ENCODE measurements at regions not wholly inside any gene's neighbourhood (a gene's known extent, or its start where the extent isn't known, plus 50 kb on each side); places are given as distances from the start of the nearest gene placed in this dataset.
A peak's percentile ranks its signal among the peaks of the same experiment; 100 is the strongest.

DNA sequence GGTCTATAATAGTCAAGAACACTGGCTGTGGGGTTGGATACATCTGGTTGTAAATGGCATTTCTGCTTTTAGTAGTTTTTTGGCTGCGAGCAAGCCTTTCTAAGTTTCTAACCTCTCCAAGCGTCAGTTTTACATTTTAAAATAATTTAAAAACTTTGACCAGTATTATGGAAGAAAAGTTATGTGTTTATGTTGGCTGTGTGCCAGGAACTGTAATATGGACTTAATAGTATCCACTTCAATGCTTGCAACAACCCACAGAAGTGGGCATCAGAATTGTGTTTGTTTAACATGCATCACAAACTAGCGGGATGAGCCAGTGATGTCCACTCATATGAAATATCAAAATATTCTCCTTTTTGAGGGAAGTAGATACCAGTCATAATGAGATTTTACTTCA is 844.2 kb downstream of the JRKL start:
- H3K27ac ChIP-seq, result no peak overlapping the region
- TF ChIP-seq, protein P1, sequence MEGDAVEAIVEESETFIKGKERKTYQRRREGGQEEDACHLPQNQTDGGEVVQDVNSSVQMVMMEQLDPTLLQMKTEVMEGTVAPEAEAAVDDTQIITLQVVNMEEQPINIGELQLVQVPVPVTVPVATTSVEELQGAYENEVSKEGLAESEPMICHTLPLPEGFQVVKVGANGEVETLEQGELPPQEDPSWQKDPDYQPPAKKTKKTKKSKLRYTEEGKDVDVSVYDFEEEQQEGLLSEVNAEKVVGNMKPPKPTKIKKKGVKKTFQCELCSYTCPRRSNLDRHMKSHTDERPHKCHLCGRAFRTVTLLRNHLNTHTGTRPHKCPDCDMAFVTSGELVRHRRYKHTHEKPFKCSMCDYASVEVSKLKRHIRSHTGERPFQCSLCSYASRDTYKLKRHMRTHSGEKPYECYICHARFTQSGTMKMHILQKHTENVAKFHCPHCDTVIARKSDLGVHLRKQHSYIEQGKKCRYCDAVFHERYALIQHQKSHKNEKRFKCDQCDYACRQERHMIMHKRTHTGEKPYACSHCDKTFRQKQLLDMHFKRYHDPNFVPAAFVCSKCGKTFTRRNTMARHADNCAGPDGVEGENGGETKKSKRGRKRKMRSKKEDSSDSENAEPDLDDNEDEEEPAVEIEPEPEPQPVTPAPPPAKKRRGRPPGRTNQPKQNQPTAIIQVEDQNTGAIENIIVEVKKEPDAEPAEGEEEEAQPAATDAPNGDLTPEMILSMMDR (conservative IDR thresholded peaks at IDR 0.05), result no peak

DNA sequence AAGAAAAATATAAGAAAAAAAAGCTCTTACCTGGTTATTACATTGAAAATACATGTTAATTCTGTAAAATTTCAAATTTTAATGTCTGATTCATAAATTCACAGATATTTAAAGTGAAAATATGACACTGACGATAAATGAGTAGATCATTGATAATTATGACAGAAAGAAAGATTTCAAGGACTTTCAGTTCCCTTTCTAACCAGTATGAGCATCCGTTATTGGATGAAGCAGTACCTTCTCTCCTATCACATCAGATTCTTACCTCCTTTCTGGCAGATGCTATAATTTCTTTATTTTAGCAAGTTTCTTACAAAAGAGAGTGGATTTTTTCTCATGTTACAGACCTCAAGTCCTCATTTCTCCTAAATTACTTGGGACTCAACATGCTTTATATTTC is 847.3 kb downstream of the JRKL start:
- TF ChIP-seq, protein P1 (conservative IDR thresholded peaks at IDR 0.05), result no peak
- H3K27ac ChIP-seq, result no peak overlapping the region

DNA sequence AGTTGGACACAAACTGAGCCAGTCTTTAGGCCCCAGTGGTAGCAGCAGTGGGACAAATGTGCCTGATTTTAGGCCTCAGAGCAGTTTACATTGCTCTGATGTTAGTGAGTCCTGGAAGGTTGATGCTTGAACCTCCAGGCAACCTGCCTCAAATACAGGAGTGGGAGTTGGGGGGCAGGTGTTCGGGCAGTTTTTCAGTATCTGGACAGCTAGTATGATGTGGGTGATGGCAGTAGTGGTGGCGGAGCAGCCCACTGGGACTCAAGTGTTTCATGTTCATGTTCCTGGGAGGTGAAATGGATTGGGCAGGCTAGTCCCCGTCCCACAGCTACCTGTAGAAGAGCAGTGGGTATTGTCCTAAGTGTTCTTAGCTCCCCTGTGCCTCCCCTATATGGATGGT is 857.8 kb downstream of the JRKL start:
- H3K27ac ChIP-seq, result no peak overlapping the region
- TF ChIP-seq, protein P1 (conservative IDR thresholded peaks at IDR 0.05), result no peak

DNA sequence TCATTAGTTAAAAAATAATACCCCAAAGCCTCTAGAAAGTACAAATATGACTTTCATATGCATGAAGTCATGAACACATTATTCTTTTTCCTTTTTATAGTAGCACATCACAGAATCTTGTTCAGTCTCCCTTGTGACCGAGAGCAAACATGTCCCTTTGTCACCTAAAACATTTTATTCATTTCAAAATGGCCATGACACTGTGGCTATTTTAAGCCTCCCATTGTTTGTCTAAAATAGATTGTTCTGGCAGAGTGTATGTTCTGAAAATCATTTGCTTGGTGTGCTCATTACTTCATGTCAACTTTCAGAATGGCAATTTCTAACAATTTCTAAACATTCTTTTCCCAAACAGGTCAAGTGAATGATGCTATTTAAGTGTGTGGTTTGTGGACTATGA is 865.0 kb downstream of the JRKL start:
- TF ChIP-seq, protein P1 (conservative IDR thresholded peaks at IDR 0.05), result no peak
- H3K27ac ChIP-seq, result no peak overlapping the region

DNA sequence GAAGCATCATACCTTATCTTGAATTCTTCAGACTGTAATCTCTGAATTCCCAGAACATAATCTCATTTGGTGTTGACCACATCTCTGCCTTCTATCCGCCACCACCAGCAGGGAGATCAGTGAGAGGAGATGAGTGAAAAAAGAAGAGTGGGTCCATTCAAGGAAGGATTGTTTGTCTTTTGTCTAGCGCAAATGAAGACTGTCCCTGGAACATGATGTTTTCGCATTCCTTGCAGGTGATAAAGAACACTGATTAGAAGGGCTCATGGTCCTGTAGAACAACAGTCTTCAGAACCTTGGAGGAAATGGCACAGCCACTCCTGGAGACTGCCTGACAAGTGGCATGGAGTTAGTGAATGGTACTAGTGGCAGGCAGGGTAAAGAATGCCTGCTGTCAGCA is 869.6 kb downstream of the JRKL start:
- TF ChIP-seq, protein P1 (conservative IDR thresholded peaks at IDR 0.05), result no peak
- no peak overlapping the region for H3K27ac ChIP-seq

DNA sequence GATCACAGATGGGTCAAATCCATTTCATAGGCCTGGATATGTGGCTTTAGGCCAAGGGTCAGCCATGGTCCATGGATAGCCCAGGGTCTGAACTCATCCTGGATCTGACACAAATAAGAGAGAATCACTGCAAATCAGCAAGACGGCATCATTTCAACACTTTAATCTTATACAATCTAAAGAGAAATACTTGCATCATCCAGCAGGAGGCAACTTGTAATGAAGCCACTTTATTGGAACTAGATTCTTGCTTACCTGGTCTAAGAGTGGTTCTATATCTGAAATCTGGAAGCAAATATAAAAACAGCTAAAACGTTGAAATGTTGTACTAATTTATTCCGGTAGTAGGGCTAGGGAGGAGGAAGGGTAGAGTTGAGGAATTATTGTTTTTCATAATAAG is 870.1 kb downstream of the JRKL start:
- TF ChIP-seq, protein P1 (conservative IDR thresholded peaks at IDR 0.05), result 0 out of 2 replicates have a peak, but pooled peaks have one; percentile 28
- H3K27ac ChIP-seq, result no peak overlapping the region

DNA sequence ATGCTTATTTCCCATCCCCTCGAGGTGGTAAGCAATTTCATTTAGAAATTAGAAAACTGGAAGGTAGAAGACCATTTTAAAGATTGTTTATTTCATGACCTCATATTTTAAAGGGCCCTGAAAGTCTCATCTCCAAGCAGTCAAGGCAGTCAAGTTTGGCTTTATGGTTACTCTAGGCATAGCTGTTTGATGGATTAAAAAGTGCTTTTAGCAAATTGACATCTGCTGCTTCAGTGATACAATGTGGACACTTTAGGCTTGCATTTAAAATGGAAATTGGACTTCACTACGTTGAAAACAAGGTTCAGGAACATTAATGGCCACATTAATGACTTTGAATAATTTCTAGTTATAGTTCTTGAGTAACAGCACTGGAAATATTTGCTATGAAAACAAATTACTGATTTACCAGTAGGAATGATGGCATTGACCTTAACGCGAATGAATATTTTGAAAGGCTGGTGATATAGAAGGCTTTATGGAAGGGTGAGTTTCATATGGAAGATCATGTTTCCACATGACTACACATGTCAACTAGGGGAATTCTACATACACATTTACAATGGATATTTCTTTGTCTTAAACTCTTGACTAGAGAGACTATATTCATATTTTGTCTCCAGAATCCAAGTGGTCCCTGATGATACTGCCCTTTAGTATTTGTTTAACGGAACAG is 873.5 kb downstream of the JRKL start:
- TF ChIP-seq, protein P1 (conservative IDR thresholded peaks at IDR 0.05), result no peak
- no peak overlapping the region for H3K27ac ChIP-seq
